Left cardiac atrium (tissue), 4 donors: ENCODE measurements at regions not wholly inside any gene's neighbourhood (a gene's known extent, or its start where the extent isn't known, plus 50 kb on each side); places are given as distances from the start of the nearest gene placed in this dataset.
A peak's percentile ranks its signal among the peaks of the same experiment; 100 is the strongest.
"Not testable (repeated sequence)": the region's sequence is repeated elsewhere in the genome, so short reads cannot be mapped to it uniquely, and the experiment has no call there.

Experiments used
- ATAC-seq, 2 donors: fragments of 200-7000 bp; cut with Tn5 transposase; one replicate each; pipeline ENCODE4 v1.9.1; 2020; ENCODE audit warnings: mild to moderate bottlenecking in 2 of 2, moderate library complexity in 2 of 2
- DNase-seq: peaks from one replicate; pipeline ENCODE4 v3.0.0-alpha.2; 2020
- intact Hi-C, 2 donors: fragments of 100-400 bp; cut with DNase I; formaldehyde crosslinking; loops; one replicate each; pipeline versions ENCODE4 v1.14.1 to v1.15.1; 2022 to 2023
- donor health status: DM: no; HTN: yes; CAD: no.
- donor health status: DM: no; HTN: yes; CAD: no; lungs with severe emphysema.
- donor health status: DM: yes; HTN: yes; CAD: no.
- donor health status: Dilated cardiomyopathy.

DNA sequence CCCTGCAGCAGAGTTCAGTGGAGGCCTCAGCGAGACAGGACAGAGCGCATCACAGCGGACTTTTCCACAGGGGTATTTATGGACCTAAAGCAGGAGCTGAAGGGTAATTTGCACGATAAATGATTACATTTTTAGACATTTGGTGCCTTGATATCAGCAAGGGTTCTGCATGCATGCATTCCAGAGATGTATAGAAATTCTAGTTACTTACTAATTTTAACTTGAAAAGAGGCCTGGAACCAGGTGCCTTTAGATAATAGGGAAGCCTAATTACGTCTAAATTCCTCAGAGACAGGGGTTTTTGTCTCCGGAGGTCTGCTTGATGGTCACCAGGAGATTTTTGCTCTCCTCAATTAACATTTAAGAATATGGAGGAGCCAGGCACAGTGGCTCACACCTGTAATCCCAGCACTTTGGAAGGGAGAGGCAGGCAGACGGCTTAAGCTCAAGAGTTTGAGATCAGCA, 79.8 kb upstream of the MFGE8 start:
- DNase-seq (no peak), ATAC-seq (no peak)
- intact Hi-C loops = no loop called here

DNA sequence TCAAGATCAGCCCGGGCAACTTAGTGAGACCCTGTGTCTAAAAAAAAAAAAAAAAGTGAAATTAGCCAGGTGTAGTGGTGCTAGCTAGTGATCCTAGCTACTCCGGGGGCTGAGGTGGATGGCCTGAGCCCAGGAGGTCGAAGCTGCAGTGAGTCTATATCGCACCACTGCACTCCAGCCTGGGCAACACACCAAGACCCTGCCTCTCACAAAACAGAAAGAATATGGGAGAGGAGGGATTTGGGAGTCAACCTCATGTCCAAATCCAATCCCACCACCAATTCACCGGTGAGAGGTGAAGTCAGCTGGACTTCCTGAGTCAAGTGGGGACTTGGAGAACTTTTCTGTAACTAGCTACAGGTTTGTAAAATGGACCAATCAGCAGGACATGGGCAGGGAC, 80.5 kb upstream of the MFGE8 start:
- DNase-seq (no peak), ATAC-seq (no peak)
- intact Hi-C loops = no loop called here

DNA sequence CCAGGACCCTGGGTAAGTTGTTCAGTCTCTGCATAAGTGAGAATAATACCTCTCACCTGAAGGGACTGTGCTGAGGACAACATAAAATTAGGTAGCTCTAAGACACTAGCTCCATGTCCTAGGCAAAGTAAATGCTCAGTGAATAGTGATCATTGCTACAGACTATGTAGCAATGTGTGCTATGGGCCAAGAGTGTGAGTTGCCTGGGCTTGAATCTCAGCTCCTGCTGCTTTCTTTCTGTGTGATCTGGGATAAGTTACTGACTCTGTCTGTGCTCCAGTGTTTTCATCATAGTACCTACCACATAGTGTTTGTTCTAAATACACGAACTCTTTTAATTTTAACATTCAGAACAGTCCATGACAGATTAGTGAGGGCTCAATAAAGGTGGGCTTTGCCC, 81.1 kb upstream of the MFGE8 start:
- intact Hi-C loops = no loop called here
- ATAC-seq (no peak), DNase-seq (no peak)

DNA sequence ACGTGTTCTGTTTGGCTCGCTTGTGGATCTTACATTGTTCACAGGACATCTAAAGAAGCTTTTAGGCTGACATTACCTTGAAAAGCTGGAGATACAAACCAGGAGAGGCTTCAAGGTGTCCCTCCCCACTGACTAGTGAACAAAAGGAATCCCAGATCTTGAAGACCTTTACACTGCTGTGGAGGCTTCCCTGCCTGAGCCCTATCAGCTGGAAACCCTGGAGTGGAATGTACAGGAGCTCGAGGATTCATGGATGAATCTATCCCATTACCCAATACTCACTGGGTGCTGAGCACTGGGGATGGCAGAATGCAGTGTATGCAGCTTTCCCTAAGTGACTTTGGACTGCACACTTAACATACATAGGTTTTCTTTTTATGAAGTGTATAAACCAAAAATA, 82.3 kb upstream of the MFGE8 start:
- DNase-seq (no peak), ATAC-seq (no peak)
- intact Hi-C loops = no loop called here

DNA sequence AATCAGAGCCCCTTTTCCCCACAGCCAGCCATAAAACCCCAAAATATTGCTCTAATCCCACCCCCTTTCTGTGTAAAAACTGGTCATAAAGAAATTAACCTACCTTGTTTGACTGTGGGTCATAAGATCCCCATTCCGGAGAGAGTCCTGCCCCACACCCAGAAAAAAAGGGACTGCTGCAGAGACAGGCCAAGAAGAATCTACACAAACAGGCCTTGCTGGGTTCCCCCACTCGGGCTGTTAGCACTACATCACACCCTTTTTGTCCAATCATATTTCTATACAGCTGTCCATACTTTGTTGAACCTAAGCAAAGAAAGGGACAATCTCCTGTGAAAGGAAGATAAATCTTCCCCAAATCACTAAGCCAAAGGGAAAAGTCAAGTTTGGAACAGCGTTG, 84.4 kb upstream of the MFGE8 start:
- ATAC-seq (no peak), DNase-seq (no peak)
- intact Hi-C loops = no loop called here

DNA sequence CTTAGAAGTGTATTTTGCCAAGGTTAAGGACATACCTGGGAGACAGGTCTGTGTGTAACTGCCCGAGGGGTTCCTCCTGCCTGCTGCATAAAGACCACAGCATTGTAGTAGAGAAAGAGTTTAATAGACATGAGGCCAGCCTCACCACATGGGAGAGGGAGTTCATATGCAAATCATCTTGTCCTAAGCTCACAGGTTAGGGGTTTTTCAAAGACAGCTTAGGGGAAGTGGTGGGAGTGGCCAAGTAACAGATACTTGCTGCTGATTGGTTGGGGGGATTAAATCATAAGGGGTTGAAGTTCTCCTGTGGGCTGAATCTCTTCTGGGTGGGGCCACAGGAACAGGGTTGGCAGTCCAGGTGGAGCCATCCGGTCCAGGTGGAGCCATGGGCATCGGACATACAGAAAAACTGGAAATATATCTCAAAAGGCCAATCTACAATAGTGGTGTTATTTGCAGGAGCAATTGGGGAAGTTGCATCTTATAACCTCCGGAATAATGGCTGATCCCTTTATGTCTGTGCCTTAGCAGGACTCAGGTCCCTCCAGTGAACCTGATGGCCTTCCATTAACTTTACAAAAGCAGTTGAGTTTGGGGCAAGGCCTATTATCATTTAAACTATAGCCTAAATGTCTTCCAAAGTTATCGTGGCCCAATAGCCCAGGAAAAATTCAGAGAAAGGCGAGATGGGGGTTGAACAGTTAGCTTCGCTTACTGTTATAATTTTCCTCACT, 86.0 kb upstream of the MFGE8 start:
- no peak for ATAC-seq
- intact Hi-C loops = no loop called here

DNA sequence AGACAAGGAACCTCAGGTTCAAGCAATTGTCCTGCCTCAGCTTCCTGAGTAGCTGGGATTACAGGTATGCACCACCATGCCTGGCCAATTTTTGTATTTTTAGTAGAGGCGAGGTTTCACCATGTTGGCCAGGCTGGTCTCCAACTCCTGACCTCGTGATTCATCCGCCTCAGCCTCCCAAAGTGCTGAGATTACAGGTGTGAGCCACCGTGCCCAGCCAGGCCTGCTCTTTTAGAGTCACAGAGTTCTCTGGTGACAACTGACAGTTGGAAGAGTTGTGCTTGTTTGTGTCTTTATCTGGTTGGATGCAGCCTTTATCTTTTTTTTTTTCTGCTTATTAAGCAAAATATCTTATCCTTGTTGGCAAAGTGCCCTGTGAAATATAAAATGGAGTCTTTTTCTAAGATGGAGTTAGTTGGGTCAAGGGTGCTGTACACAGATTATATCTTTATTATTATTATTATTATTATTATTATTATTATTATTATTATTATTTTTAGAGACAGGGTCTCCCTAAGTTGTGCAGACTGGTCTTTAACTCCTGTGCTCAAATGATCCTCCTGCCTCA, 86.5 kb upstream of the ABHD2 start:
- not testable (repeated sequence) for DNase-seq, ATAC-seq
- intact Hi-C loops = loop anchor here in 1 of 2 donors (5.0 kb wide), 1 partner anchor 94 kb away; no protein-coding TSS in a partner anchor

More for the DNA sequence above, 86.0 kb upstream of the MFGE8 start:
- no peak for DNase-seq

DNA sequence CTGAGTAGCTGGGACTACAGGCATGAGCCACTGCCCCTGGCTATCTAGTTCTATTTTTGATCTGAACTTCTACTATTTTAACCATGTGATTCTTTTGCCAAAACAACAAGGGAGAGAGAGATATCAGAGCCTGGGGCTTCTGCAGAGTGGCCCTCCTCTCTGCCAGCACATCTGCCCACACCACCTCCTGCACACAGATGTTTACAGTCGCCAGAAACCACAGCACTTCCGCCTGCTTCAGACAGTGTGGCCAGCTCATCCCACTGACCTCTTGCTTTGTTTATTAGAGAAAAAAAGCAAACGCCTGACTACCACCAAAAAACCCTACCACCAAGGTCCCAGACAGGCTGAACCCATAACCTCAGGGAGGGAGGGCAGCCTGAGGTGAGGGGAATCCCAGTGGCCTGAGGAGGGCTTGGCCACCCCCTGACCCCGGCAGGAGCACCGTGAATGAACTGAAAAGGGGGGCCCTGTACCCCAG, 85.9 kb upstream of the ABHD2 start:
- DNase-seq (no peak), ATAC-seq (peak; percentile 81 to 91)
- intact Hi-C loops = loop anchor here in 1 of 2 donors (5.0 kb wide), 1 partner anchor 95 kb away; no protein-coding TSS in a partner anchor

DNA sequence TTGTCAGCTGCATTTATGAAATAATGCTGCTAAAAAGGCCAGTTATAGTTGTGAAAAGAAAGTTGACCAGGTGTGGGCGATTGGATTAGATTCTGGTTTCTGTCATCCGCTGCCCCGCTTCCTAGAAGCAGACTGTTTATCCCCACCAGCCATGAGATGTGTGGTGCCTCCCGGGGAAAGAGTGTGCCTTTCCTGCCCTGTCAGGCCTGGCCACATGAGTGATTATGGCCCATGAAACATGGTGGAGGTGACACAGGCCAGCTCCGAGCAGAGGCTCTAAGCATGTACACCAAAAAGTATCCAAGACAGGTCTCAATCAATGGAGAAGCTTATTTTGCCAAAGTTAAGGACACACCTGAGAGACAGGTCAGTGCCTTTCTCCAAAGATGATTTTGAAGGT, 85.4 kb upstream of the ABHD2 start:
- ATAC-seq (no peak), DNase-seq (no peak)
- intact Hi-C loops = loop anchor here in 1 of 2 donors (5.0 kb wide), 1 partner anchor 96 kb away; no protein-coding TSS in a partner anchor

DNA sequence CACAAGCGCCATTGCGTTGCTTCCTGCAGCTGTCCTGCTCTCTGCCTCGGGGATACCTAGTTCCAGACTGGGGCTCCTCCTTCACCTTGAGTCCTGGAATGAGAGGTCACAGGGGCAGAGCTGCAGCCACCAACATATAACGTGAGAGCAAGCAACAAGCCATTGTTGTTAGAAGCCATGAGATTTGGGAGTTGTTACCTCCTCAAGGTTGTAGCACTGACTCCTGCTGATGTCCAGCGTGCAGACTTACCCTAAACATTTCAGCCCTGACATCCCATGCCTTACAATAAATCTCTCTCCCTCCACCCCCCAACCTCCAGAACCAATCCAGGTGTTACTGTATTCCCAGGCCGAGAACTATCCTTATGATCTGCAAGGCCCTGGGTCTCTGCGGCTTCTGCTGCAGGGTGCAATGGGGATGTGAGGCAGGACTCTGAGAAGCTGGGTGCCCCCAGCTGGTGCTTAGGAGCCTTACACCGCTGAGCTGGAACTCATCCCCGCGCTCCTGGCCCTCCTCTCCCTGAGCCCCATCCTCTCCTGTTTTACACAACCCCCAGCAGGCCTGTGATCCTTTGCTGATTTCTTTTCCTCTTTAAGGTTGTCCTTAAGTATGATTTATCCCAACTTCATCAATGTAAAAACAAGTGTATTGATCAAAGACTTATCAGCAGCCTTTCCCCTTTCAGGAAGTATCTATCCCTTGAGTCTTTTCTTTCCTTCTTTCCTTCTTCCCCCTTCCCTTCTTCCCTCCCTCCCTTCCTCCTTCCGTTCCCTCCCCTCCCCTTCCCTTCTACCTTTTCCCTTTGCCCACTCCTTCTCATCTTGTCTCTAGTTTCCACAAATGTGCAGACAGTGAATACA, 84.2 kb upstream of the ABHD2 start:
- DNase-seq (peak; percentile 40), ATAC-seq (peak; percentile 83)
- intact Hi-C loops = loop anchor here (2.0 to 5.0 kb wide), 2 partner anchors 97 to 99 kb away; no protein-coding TSS in a partner anchor

DNA sequence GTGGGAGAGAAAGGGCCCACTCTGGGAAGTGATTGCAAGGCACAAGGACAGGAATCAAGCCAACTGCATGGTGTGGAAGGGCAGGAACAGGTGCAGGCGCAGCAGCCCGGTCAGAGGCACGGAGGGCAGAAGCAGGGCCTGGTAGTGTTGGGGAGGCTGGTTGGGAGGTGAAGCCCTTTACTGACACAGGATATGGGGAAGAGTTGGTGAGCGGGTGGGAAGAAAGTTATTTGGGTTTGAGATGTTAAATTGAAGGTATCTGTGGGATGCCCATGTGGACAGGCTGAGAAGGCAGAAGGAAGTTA, 83.6 kb upstream of the ABHD2 start:
- no peak for ATAC-seq
- DNase-seq = no peak
- intact Hi-C loops = loop anchor here (2.0 to 5.0 kb wide), 2 partner anchors 97 to 100 kb away; no protein-coding TSS in a partner anchor

DNA sequence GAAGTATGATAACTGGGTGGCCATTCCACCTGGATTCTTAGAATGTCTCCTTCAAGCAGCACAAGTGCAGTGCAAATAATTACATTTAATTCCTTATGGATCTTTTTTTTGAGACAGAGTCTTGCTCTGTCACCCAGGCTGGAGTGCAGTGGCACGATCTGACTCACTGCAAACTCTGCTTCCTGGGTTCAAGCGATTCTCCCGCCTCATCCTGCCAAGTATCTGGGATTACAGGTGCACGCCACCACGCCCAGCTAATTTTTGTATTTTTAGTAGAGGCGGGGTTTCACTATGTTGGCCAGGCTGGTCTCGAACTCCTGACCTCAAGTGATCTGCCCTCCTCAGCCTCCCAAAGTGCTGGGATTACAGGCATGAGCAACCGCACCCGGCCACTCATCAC, 80.7 kb upstream of the ABHD2 start:
- DNase-seq, intact Hi-C loops, ATAC-seq: not testable (repeated sequence)

DNA sequence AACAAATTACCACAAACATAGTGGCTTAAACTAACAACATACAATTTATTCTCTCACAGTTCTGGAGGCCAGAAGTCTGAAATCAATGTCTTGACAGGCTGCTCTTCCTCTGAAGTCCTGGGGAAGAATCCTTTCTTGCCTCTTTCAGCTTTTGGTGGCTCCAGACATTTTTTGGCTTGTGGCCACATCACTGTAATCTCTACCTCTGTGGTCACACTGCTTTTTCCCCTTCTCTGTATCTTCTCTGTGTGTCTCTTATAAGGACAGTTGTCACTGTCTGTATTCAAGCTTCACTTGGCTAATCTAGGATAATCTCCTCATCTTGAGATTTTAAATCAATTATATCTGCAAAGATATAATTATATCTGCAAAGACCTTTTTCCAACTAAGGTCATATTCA, 80.3 kb upstream of the ABHD2 start:
- no peak for ATAC-seq
- intact Hi-C loops = no loop called here
- DNase-seq = no peak

DNA sequence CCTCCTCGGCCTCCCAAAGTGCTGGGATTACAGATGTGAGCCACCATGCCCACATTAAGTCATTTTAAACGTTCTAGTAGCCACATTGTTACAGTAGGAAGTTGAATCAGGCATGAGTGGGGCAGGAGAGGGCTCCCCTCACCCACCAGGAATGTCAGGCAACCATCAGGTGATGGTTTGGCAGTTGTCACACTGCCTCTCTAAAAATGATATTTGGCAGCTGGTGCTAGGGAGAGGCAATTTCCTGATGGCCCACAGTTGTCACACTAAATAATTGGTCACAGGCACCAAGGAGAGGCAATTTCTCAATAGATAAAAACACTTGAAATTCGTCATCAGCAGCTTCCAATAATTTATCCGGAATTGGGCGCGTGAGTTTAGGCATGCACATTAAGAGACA, 79.2 kb upstream of the ABHD2 start:
- no peak for ATAC-seq
- DNase-seq = no peak
- intact Hi-C loops = no loop called here

DNA sequence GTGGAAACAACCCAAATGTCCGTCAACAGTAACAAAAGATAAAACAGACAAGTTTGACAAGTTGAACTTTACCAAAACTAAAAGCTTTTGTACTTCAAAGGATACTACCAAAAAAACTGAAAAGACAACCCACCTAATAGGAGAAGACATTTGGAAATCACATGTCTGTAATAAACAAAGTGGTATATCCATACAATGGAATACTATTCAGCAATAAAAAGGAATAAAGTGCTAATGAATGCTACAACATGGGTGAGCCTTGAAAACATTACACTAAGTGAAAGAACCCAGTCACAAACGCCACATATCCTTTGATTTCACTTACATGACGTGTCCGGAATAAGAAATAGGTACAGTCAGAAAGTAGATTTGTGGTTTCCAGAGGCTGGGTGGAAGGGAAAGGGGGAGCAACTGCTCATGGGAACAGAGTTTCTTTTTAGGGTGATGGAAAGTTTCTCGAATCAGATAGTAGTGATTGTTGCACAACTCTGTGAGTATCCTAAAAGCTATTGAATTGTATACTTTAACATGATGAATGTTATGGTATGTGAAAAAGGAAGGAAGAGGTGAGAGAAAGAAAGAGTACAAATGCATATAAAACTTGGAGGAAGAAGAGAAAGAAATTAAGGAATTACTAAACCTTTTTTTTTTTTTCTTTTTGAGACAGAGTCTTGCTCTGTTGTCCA, 72.7 kb upstream of the ABHD2 start:
- ATAC-seq (no peak), DNase-seq (no peak)
- intact Hi-C loops = loop anchor here in 1 of 2 donors (2.0 kb wide), 1 partner anchor 111 kb away; no protein-coding TSS in a partner anchor

DNA sequence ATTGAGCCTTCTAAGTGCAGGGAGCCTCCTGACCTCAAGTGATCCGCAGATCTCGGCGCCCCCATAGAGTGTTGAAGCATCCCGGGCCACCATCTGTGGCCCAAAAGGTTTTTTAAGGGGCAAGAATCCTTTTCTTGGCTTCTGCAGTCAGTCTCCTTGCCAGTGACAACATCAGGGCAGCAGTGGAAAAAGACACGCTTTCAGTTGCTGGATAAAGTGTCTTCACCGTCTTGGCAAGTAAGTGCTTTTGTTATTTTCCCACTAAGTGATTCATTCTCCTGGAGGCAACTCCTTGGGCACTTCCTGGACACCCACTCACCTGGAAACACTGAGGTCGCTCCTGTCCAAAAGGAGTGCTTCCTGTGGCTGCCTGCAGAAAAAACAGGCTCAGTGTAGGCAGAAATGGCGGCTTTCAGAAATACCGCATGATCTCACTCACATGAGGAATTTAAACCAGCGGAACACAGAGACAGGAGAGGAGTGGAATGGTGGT, 71.7 kb upstream of the ABHD2 start:
- DNase-seq = peak; percentile 31
- intact Hi-C loops = loop anchor here in 1 of 2 donors (2.0 kb wide), 1 partner anchor 112 kb away; no protein-coding TSS in a partner anchor
- ATAC-seq = peak in 1 of 2 donors; percentile 23

DNA sequence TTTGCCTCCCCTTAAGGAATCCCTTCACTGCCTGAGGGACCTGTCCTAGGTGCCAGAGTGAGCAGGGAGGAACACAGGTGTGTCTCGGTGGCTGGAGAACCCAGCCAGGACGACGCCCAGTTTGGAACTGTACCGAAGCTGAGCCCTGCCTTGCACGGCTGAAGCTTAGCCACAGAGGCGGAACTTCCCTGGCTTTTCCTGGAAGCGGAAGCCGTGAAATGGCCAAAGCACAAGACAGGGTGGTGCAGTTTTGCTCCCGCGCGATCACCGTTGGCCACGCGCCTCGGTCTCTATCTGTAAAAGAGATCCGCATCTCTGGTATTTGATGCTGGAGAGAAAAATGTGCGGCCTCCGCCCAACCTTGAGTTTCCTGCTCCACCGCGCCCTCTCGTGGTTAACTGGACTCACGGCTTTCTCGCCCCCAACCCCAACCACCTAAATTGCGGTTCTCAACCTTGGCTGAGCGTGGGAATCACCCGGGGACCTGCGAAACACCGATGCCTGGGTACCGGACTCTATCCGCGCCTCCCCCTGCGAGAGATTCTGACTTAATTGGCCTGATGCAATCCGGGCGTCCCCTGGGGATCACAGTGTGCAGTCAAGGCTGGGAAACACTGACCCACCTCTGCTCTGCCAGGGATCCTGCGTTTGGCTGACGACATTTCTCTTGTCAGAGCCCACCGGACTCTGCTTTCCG, 70.7 kb upstream of the ABHD2 start:
- peak; percentile 62 to 77 for ATAC-seq
- intact Hi-C loops = loop anchor here in 1 of 2 donors (2.0 kb wide), 1 partner anchor 113 kb away; no protein-coding TSS in a partner anchor
- DNase-seq = peak; percentile 86

DNA sequence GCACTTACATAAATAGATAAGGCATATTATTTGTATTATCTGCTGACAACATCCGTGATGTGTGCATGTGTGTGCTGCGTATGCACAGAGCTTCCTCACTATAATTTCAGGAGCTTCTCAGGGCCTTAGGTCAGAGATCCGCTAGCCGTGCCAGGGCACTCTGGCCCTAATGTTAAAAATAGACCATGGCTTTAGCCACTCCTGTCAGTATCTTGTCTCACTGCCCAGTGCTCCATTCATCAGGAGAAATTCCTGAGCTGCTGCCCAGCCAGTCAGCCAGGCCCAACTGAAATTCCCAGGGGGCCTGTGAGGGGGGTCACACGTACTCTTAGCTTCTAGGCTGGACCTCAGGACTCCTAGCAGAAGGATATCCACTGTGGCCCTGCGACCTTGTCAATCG, 70.0 kb upstream of the ABHD2 start:
- intact Hi-C loops = no loop called here
- ATAC-seq (peak; percentile 89 to 90), DNase-seq (peak; percentile 76)
